Liver (tissue), 8 donors: ENCODE measurements at regions not wholly inside any gene's neighbourhood (a gene's known extent, or its start where the extent isn't known, plus 50 kb on each side); places are given as distances from the start of the nearest gene placed in this dataset.

Experiments
- DNase-seq: peaks from one replicate; pipeline ENCODE4 v3.0.0-alpha.2; 2017; ENCODE audit warnings: low spot score
- H3K27ac ChIP-seq, 2 donors: one replicate each; pipeline ENCODE4 v1.7.0; 2013; ENCODE audit warnings: inconsistent platforms in 2 of 2, low read length in 2 of 2, control low read depth in 1 of 2, low read depth in 1 of 2, mild to moderate bottlenecking in 1 of 2
- H3K27me3 ChIP-seq, 4 donors: one replicate each; pipeline versions ENCODE4 v1.6.1 to v1.7.0; 2013; ENCODE audit warnings: low read length in 3 of 4, inconsistent platforms in 1 of 4, mild to moderate bottlenecking in 1 of 4, moderate library complexity in 1 of 4; ENCODE audit not compliant: control insufficient read depth in 4 of 4, insufficient read depth in 4 of 4
- H3K36me3 ChIP-seq, 4 donors: one replicate each; pipeline versions ENCODE4 v1.6.1 to v1.7.0; 2013; ENCODE audit warnings: low read length in 3 of 4, mild to moderate bottlenecking in 3 of 4, low read depth in 1 of 4, moderate library complexity in 1 of 4; ENCODE audit not compliant: control insufficient read depth in 4 of 4, insufficient read depth in 3 of 4
- H3K4me1 ChIP-seq, 4 donors: one replicate each; pipeline versions ENCODE4 v1.6.1 to v1.7.0; 2013; ENCODE audit warnings: low read length in 3 of 4, mild to moderate bottlenecking in 3 of 4, moderate library complexity in 1 of 4; ENCODE audit not compliant: control insufficient read depth in 4 of 4, insufficient read depth in 4 of 4
- H3K4me3 ChIP-seq, 3 donors: one replicate each; pipeline versions ENCODE4 v1.6.1 to v1.7.0; 2013; ENCODE audit warnings: low read length in 3 of 3, control low read depth in 1 of 3, low read depth in 1 of 3, mild to moderate bottlenecking in 1 of 3
- H3K9ac ChIP-seq, 2 donors: one replicate each; pipeline ENCODE4 v1.7.0; 2013; ENCODE audit warnings: low read length in 2 of 2, mild to moderate bottlenecking in 2 of 2, moderate library complexity in 2 of 2, control low read depth in 1 of 2, low read depth in 1 of 2
- H3K9me3 ChIP-seq, 4 donors: one replicate each; pipeline versions ENCODE4 v1.6.1 to v1.7.0; 2013; ENCODE audit warnings: low read length in 3 of 4; ENCODE audit not compliant: control insufficient read depth in 4 of 4
- CTCF ChIP-seq: fragments of 150-350 bp; IDR thresholded peaks from 2 replicates; pipeline ENCODE4 v1.5.1; 2017; ENCODE audit warnings: improper control_type of control experiment, low read depth, low read length; ENCODE audit not compliant: missing input control
- EGR1 ChIP-seq, 2 donors: IDR thresholded peaks; 2 replicates each; pipeline ENCODE4 v1.6.1; 2016 to 2018; ENCODE audit warnings: antibody characterized with exemption in 2 of 2, low read depth in 2 of 2
- FOXA1 ChIP-seq: IDR thresholded peaks from 2 replicates; pipeline ENCODE4 v1.6.1; 2016; ENCODE audit warnings: antibody characterized with exemption
- GABPA ChIP-seq, 2 donors: IDR thresholded peaks in 1 of 2; conservative IDR thresholded peaks in 1 of 2; 2 replicates each; pipeline ENCODE4 v1.6.1; 2016; ENCODE audit warnings: antibody characterized with exemption in 2 of 2, mild to moderate bottlenecking in 1 of 2, moderate library complexity in 1 of 2
- HNF4A ChIP-seq, 2 donors: conservative IDR thresholded peaks; 2 replicates each; pipeline ENCODE4 v1.6.1; 2016; ENCODE audit warnings: antibody characterized with exemption in 2 of 2, mild to moderate bottlenecking in 2 of 2
- HNF4G ChIP-seq: IDR thresholded peaks from 2 replicates; pipeline ENCODE4 v1.6.1; 2016; ENCODE audit warnings: antibody characterized with exemption
- JUND ChIP-seq, 2 donors: IDR thresholded peaks; 2 replicates each; pipeline ENCODE4 v1.6.1; 2016; ENCODE audit warnings: antibody characterized with exemption in 2 of 2
- MAX ChIP-seq: IDR thresholded peaks from 2 replicates; pipeline ENCODE4 v1.6.1; 2016; ENCODE audit warnings: antibody characterized with exemption
- NR2F2 ChIP-seq: IDR thresholded peaks from 2 replicates; pipeline ENCODE4 v1.6.1; 2016; ENCODE audit warnings: antibody characterized with exemption
- RAD21 ChIP-seq, 2 donors: IDR thresholded peaks; 2 replicates each; pipeline ENCODE4 v1.6.1; 2016; ENCODE audit warnings: antibody characterized with exemption in 2 of 2, mild to moderate bottlenecking in 2 of 2
- REST ChIP-seq: IDR thresholded peaks from 2 replicates; pipeline ENCODE4 v1.6.1; 2016; ENCODE audit warnings: antibody characterized with exemption, mild to moderate bottlenecking
- RXRA ChIP-seq, 2 donors: IDR thresholded peaks; 2 replicates each; pipeline ENCODE4 v1.6.1; 2017 to 2018; ENCODE audit warnings: antibody characterized with exemption in 2 of 2, mild to moderate bottlenecking in 1 of 2
- SP1 ChIP-seq: IDR thresholded peaks from 2 replicates; pipeline ENCODE4 v1.6.1; 2018; ENCODE audit warnings: antibody characterized with exemption, mild to moderate bottlenecking
- TAF1 ChIP-seq: conservative IDR thresholded peaks from 2 replicates; pipeline ENCODE4 v1.6.1; 2016; ENCODE audit warnings: antibody characterized with exemption, mild to moderate bottlenecking
- YY1 ChIP-seq: IDR thresholded peaks from 2 replicates; pipeline ENCODE4 v1.6.1; 2016; ENCODE audit warnings: antibody characterized with exemption, mild to moderate bottlenecking
- ZBTB33 ChIP-seq: IDR thresholded peaks from 2 replicates; pipeline ENCODE4 v1.6.1; 2016; ENCODE audit warnings: antibody characterized with exemption
- WGBS: extraction: QIAGEN DNeasy Blood & Tissue Kit; methylation state at CpG from one replicate; pipeline ENCODE4 v1.1.7; 2013; 5-methylcytosine and 5-hydroxymethylcytosine counted together
- donor health status: healthy.
- donor health status: healthy.
- donor health status: healthy.
- donor health status: healthy.
- donor health status: healthy.

- no peak overlapping the region for H3K4me3 ChIP-seq
- H3K4me1 ChIP-seq = no peaks in the 10 kb centered on the region
- H3K27ac ChIP-seq = no peak overlapping the region
- no peaks in the 10 kb centered on the region for H3K9me3 ChIP-seq
- 74% methylated on average over 13 of the region's 13 CpGs for WGBS
- TF ChIP-seq REST (no peak), RXRA (IDR thresholded peaks at IDR 0.05) (no peak), TAF1 (no peak), GABPA (IDR thresholded peaks at IDR 0.05 in 1 of 2, conservative IDR thresholded peaks at IDR 0.05 in 1 of 2) (no peak), RAD21 (IDR thresholded peaks at IDR 0.05) (no peak), ZBTB33 (no peak), MAX (no peak), YY1 (no peak), SP1 (no peak), EGR1 (IDR thresholded peaks at IDR 0.05; ENCODE audit: low read depth in 2 of 2) (no peak), CTCF (no peak), FOXA1 (no peak), JUND (IDR thresholded peaks at IDR 0.05) (no peak), NR2F2 (no peak), HNF4A (conservative IDR thresholded peaks at IDR 0.05) (no peak), HNF4G (no peak)
- DNase-seq = no peak
- no peak overlapping the region for H3K9ac ChIP-seq
- H3K36me3 ChIP-seq = no peaks in the 10 kb centered on the region
- H3K27me3 ChIP-seq = no peaks in the 10 kb centered on the region
Measured at GRCh38 chr6:14440940-14441781, 323.6 kb downstream of the CD83 start.
